HCT116 (cell line): ENCODE measurements at regions not wholly inside any gene's neighbourhood (a gene's known extent, or its start where the extent isn't known, plus 50 kb on each side); places are given as distances from the start of the nearest gene placed in this dataset.

Source experiments
- ATAC-seq: fragments of 200-7000 bp; cut with Tn5 transposase; 2 replicates; pipeline ENCODE4 v1.9.1; 2020; ENCODE audit warnings: mild to moderate bottlenecking, moderate library complexity
- BruUV-seq: library from RNA; stranded (reverse); fragments of 400-500 nt; replicated peaks from 2 replicates; lab custom pipeline; 2021; lab: Mats Ljungman, UMichigan
- CTCF ChIA-PET: fragments of 300-600 bp; sonication (Branson Sonifier 250); formaldehyde crosslinking; loops from one replicate; lab custom pipeline; 2021; ENCODE audit warnings: antibody characterized with exemption; lab: Charles Lee
- POLR2A ChIA-PET: fragments of 300-600, 350-600 bp; sonication (Branson Sonifier 250); formaldehyde crosslinking; loops from one replicate; lab custom pipeline; 2021; ENCODE audit warnings: antibody characterized with exemption; lab: Charles Lee
- RAD21 ChIA-PET, 2 experiments: fragments of 300-600 bp; sonication (Branson Sonifier 250); formaldehyde crosslinking; loops; one replicate each; lab custom pipeline; 2023; ENCODE audit warnings: low total read pairs in 2 of 2; ENCODE audit not compliant: uncharacterized antibody in 2 of 2, unreplicated experiment in 2 of 2, low non-redundant PET in 1 of 2; lab: Charles Lee
- DNase-seq: peaks from one replicate; pipeline ENCODE4 v3.0.0-alpha.2; 2010; ENCODE audit warnings: low read depth, low spot score
- H2AFZ ChIP-seq: fragments of 200-600 bp; shearing (Covaris generic), sonication (generic); 2 replicates; pipeline ENCODE4 v1.6.1; 2017; ENCODE audit warnings: low read depth, mixed run types, mixed read lengths, antibody characterized with exemption, low read length; ENCODE audit not compliant: poor library complexity, severe bottlenecking
- H3K27ac ChIP-seq: 2 replicates; pipeline ENCODE4 v1.5.1; 2012; ENCODE audit warnings: low read depth, low read length
- H3K27me3 ChIP-seq: fragments of 200-600 bp; sonication (generic); 2 replicates; pipeline ENCODE4 v1.6.1; 2016; ENCODE audit warnings: mixed run types, low read length, mixed read lengths; ENCODE audit not compliant: insufficient read depth
- H3K36me3 ChIP-seq, 2 experiments: fragments of 200-500 bp in 1 of 2; fragments of 200-600 bp in 1 of 2; sonication (Bioruptor generic) in 1 of 2; sonication (generic) in 1 of 2; 2 replicates each; pipeline versions ENCODE4 v1.5.1 to v1.6.1; 2014 to 2016; ENCODE audit warnings: low read length in 2 of 2, inconsistent platforms in 1 of 2, mixed read lengths in 1 of 2, mixed run types in 1 of 2; ENCODE audit not compliant: insufficient read depth in 2 of 2, control insufficient read depth in 1 of 2
- H3K4me1 ChIP-seq, 2 experiments: fragments of 200-600 bp in 1 of 2; sonication (generic) in 1 of 2; 2 replicates each; pipeline versions ENCODE4 v1.5.1 to v1.6.1; 2012 to 2017; ENCODE audit warnings: low read length in 2 of 2, inconsistent platforms in 1 of 2, mild to moderate bottlenecking in 1 of 2, mixed read lengths in 1 of 2, mixed run types in 1 of 2, moderate library complexity in 1 of 2; ENCODE audit not compliant: insufficient read depth in 2 of 2, control insufficient read depth in 1 of 2
- H3K4me2 ChIP-seq: fragments of 200-600 bp; sonication (generic); 2 replicates; pipeline ENCODE4 v1.6.1; 2017; ENCODE audit warnings: mixed run types, low read length, mixed read lengths
- H3K4me3 ChIP-seq, 2 experiments: fragments of 200-600 bp in 1 of 2; sonication (generic) in 1 of 2; replicated peaks in 1 of 2; 2 replicates each; pipeline ENCODE4 v1.5.1; 2011 to 2016; ENCODE audit warnings: low read length in 2 of 2, control low read depth in 1 of 2, low read depth in 1 of 2, mild to moderate bottlenecking in 1 of 2, mixed read lengths in 1 of 2, mixed run types in 1 of 2
- H3K79me2 ChIP-seq: fragments of 200-600 bp; sonication (generic); 2 replicates; pipeline ENCODE4 v1.6.1; 2017; ENCODE audit warnings: mild to moderate bottlenecking, mixed run types, low read length, moderate library complexity, mixed read lengths; ENCODE audit not compliant: insufficient read depth
- H3K9ac ChIP-seq: fragments of 200-600 bp; sonication (generic); 2 replicates; pipeline ENCODE4 v1.6.1; 2016; ENCODE audit warnings: low read length, mixed read lengths
- H3K9me2 ChIP-seq: fragments of 200-600 bp; sonication (generic), shearing (Covaris generic); 2 replicates; pipeline ENCODE4 v1.6.1; 2017; ENCODE audit warnings: mixed run types, mild to moderate bottlenecking, moderate library complexity; ENCODE audit not compliant: insufficient read depth
- H3K9me3 ChIP-seq, 2 experiments: fragments of 200-500 bp in 1 of 2; fragments of 200-600 bp in 1 of 2; sonication (Bioruptor generic) in 1 of 2; sonication (generic) in 1 of 2; 2 replicates each; pipeline ENCODE4 v1.6.1; 2014 to 2017; ENCODE audit warnings: low read length in 2 of 2, mixed read lengths in 2 of 2, inconsistent platforms in 1 of 2, low read depth in 1 of 2, mild to moderate bottlenecking in 1 of 2, mixed run types in 1 of 2, moderate library complexity in 1 of 2; ENCODE audit not compliant: control insufficient read depth in 1 of 2, insufficient read depth in 1 of 2
- H4K20me1 ChIP-seq: fragments of 200-600 bp; sonication (generic), shearing (Covaris generic); 2 replicates; pipeline ENCODE4 v1.6.1; 2017; ENCODE audit warnings: mixed run types, mild to moderate bottlenecking, moderate library complexity; ENCODE audit not compliant: insufficient read depth
- CEBPB ChIP-seq: IDR thresholded peaks from 2 replicates; pipeline ENCODE4 v1.6.1; 2012; ENCODE audit warnings: low read depth
- EGR1 ChIP-seq: IDR thresholded peaks from 2 replicates; pipeline ENCODE4 v1.6.1; 2012; ENCODE audit warnings: low read depth
- ELF1 ChIP-seq: IDR thresholded peaks from 2 replicates; pipeline ENCODE4 v1.6.1; 2012; ENCODE audit warnings: low read depth, borderline replicate concordance
- EZH2phosphoT487 ChIP-seq: fragments of 200-600 bp; IDR thresholded peaks from 2 replicates; pipeline ENCODE4 v1.6.1; 2018; ENCODE audit warnings: antibody characterized with exemption, borderline replicate concordance
- JUND ChIP-seq: IDR thresholded peaks from 2 replicates; pipeline ENCODE4 v1.6.1; 2012
- POLR2A ChIP-seq: IDR thresholded peaks from 2 replicates; pipeline ENCODE4 v1.7.0; 2011; ENCODE audit warnings: borderline replicate concordance; ENCODE audit not compliant: insufficient read depth, insufficient read length; ENCODE audit errors: extremely low read depth
- RAD21 ChIP-seq: IDR thresholded peaks from 2 replicates; pipeline ENCODE4 v1.6.1; 2012; ENCODE audit warnings: low read depth, mild to moderate bottlenecking
- SIN3A ChIP-seq: IDR thresholded peaks from 2 replicates; pipeline ENCODE4 v1.6.1; 2012; ENCODE audit warnings: low read depth
- SRF ChIP-seq: IDR thresholded peaks from 2 replicates; pipeline ENCODE4 v1.6.1; 2012; ENCODE audit warnings: low read depth
- ZFX ChIP-seq: fragments of 450-650 bp; IDR thresholded peaks from 2 replicates; pipeline ENCODE4 v1.6.1; 2017
- ZNF274 ChIP-seq: fragments of 200-500 bp; sonication (Bioruptor generic); IDR thresholded peaks from 2 replicates; pipeline ENCODE4 v1.6.1; 2014; ENCODE audit warnings: mild to moderate bottlenecking, low read depth, low read length, inconsistent platforms
- intact Hi-C: fragments of 100-400 bp; cut with micrococcal nuclease; formaldehyde crosslinking; loops from 2 replicates; pipeline ENCODE4 v1.10.0; 2022
- TF ChIP-seq, protein P1 (sequence below), 3 experiments: fragments of 200-600 bp in 1 of 3; sonication (generic) in 1 of 3; IDR thresholded peaks in 2 of 3; conservative IDR thresholded peaks in 1 of 3; 2 replicates each; pipeline ENCODE4 v1.5.1; 2012 to 2017; ENCODE audit warnings: low read depth in 2 of 3, low read length in 2 of 3, antibody characterized with exemption in 1 of 3, borderline replicate concordance in 1 of 3, control low read depth in 1 of 3, mild to moderate bottlenecking in 1 of 3, mixed read lengths in 1 of 3, mixed run types in 1 of 3, moderate library complexity in 1 of 3; ENCODE audit not compliant: insufficient read depth in 1 of 3
- TF ChIP-seq, protein P2 (sequence below): IDR thresholded peaks from 2 replicates; pipeline ENCODE4 v1.6.1; 2012
- TF ChIP-seq, protein P3 (sequence below): IDR thresholded peaks from 2 replicates; pipeline ENCODE4 v1.6.1; 2012
- TF ChIP-seq, protein P4 (sequence below): IDR thresholded peaks from 2 replicates; pipeline ENCODE4 v1.6.1; 2011; ENCODE audit warnings: mild to moderate bottlenecking, low read length, moderate library complexity; ENCODE audit not compliant: insufficient replicate concordance; ENCODE audit errors: extremely low read depth

DNA sequence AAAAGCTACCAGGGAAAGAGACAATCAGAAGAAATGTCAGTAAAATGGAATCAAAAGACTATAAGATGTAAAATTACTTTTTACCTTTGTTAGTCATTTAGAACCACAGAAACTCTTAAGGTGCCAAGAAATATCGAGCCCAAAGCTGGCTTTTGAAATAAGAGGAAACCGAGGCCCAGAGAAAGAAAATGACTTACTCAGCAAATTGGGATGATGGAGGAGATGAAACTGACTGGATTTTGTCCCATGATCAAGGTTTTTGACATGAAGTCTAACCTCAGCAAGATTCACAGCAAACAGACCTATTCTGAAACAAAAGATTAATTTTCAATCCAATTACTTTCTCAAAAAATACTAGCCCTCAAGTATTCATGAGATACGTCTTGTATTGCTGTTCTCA, 696.2 kb upstream of the WWC1 start:
- Histone ChIP-seq H3K27me3 (peaks cover 18% of the 10 kb centered on the region), H4K20me1 (no peaks in the 10 kb centered on the region), H3K79me2 (no peaks in the 10 kb centered on the region), H3K36me3 (no peaks in the 10 kb centered on the region)
- ATAC-seq: no peak
- intact Hi-C loops: no loop called here
- ChIA-PET POLR2A (no interaction called here), RAD21 (no interaction called here), CTCF (no interaction called here)
- TF ChIP-seq CEBPB: no peak
- no peak for TF ChIP-seq EZH2phosphoT487
- TF ChIP-seq EGR1: no peak
- TF ChIP-seq, all 23 proteins: peak for 0
- H3K9me3 ChIP-seq: no peaks in the 10 kb centered on the region
- no peak overlapping the region for H3K4me2 ChIP-seq
- H3K4me1 ChIP-seq: no peaks in the 10 kb centered on the region
- no peak for DNase-seq
- no peak overlapping the region for H3K27ac ChIP-seq
- H3K9ac ChIP-seq: no peak overlapping the region
- BruUV-seq: no TSS peak
- H2AFZ ChIP-seq: no peak overlapping the region
- no peaks in the 10 kb centered on the region for H3K9me2 ChIP-seq
- H3K4me3 ChIP-seq: no peak overlapping the region

DNA sequence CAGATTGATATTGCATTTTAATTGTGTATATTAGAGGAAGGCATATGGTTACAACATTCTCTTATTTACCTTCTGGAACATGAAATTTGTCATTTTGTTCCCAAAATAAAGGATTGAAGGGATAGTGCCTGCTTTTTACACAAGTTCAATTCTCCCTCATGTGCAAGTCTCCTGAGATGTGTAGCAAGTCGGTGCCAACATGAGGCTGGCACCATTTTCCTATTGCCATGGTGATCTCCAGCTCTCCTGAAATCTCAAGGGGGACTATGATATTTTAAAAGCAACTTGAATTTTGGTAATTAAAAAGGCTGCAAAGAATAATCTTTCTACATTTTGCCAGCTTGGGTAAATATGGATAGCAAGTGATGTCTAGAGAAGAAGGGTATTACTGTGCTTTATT, 693.3 kb upstream of the WWC1 start:
- Histone ChIP-seq H3K4me3 (no peak overlapping the region), H3K4me2 (no peak overlapping the region), H3K27ac (no peak overlapping the region), H3K9me2 (no peaks in the 10 kb centered on the region), H4K20me1 (no peaks in the 10 kb centered on the region), H3K79me2 (no peaks in the 10 kb centered on the region), H3K36me3 (no peaks in the 10 kb centered on the region), H3K9me3 (no peaks in the 10 kb centered on the region), H2AFZ (no peak overlapping the region), H3K4me1 (no peaks in the 10 kb centered on the region), H3K27me3 (peaks cover 33% of the 10 kb centered on the region), H3K9ac (no peak overlapping the region)
- CTCF ChIA-PET: no interaction called here
- no TSS peak for BruUV-seq
- RAD21 ChIA-PET: no interaction called here
- POLR2A ChIA-PET: no interaction called here
- no peak for ATAC-seq
- intact Hi-C loops: no loop called here
- DNase-seq: no peak
- TF ChIP-seq, protein P1, sequence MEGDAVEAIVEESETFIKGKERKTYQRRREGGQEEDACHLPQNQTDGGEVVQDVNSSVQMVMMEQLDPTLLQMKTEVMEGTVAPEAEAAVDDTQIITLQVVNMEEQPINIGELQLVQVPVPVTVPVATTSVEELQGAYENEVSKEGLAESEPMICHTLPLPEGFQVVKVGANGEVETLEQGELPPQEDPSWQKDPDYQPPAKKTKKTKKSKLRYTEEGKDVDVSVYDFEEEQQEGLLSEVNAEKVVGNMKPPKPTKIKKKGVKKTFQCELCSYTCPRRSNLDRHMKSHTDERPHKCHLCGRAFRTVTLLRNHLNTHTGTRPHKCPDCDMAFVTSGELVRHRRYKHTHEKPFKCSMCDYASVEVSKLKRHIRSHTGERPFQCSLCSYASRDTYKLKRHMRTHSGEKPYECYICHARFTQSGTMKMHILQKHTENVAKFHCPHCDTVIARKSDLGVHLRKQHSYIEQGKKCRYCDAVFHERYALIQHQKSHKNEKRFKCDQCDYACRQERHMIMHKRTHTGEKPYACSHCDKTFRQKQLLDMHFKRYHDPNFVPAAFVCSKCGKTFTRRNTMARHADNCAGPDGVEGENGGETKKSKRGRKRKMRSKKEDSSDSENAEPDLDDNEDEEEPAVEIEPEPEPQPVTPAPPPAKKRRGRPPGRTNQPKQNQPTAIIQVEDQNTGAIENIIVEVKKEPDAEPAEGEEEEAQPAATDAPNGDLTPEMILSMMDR (IDR thresholded peaks at IDR 0.05 in 2 of 3, conservative IDR thresholded peaks at IDR 0.05 in 1 of 3; ENCODE audit: borderline replicate concordance in 1 of 3, insufficient read depth in 1 of 3, low read depth in 2 of 3, low read length in 2 of 3): no peak
- TF ChIP-seq RAD21 (no peak), CEBPB (no peak), POLR2A (no peak), SRF (no peak), ZFX (no peak), JUND (no peak), SIN3A (no peak), ELF1 (no peak), ZNF274 (no peak)
- TF ChIP-seq, protein P2, sequence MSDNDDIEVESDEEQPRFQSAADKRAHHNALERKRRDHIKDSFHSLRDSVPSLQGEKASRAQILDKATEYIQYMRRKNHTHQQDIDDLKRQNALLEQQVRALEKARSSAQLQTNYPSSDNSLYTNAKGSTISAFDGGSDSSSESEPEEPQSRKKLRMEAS: no peak
- TF ChIP-seq, protein P3, sequence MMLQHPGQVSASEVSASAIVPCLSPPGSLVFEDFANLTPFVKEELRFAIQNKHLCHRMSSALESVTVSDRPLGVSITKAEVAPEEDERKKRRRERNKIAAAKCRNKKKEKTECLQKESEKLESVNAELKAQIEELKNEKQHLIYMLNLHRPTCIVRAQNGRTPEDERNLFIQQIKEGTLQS: no peak
- TF ChIP-seq, protein P4, sequence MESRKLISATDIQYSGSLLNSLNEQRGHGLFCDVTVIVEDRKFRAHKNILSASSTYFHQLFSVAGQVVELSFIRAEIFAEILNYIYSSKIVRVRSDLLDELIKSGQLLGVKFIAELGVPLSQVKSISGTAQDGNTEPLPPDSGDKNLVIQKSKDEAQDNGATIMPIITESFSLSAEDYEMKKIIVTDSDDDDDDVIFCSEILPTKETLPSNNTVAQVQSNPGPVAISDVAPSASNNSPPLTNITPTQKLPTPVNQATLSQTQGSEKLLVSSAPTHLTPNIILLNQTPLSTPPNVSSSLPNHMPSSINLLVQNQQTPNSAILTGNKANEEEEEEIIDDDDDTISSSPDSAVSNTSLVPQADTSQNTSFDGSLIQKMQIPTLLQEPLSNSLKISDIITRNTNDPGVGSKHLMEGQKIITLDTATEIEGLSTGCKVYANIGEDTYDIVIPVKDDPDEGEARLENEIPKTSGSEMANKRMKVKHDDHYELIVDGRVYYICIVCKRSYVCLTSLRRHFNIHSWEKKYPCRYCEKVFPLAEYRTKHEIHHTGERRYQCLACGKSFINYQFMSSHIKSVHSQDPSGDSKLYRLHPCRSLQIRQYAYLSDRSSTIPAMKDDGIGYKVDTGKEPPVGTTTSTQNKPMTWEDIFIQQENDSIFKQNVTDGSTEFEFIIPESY: no peak
